Endothelial cell of umbilical vein (primary cell): ENCODE measurements at regions not wholly inside any gene's neighbourhood (a gene's known extent, or its start where the extent isn't known, plus 50 kb on each side); places are given as distances from the start of the nearest gene placed in this dataset.

Source experiments
- BruUV-seq: library from RNA; stranded (reverse); fragments of 400-500 nt; replicated peaks from 2 replicates; lab custom pipeline; 2021; lab: Mats Ljungman, UMichigan
- CTCF ChIA-PET: fragments of 300-600, 350-600 bp; sonication (Branson Sonifier 250); formaldehyde crosslinking; loops from one replicate; lab custom pipeline; 2021; ENCODE audit warnings: antibody characterized with exemption, inconsistent platforms; lab: Charles Lee
- POLR2A ChIA-PET: fragments of 300-600, 350-600 bp; sonication (Branson Sonifier 250); formaldehyde crosslinking; loops from one replicate; lab custom pipeline; 2021; ENCODE audit warnings: antibody characterized with exemption, inconsistent platforms; lab: Charles Lee
- DNase-seq: peaks from one replicate; pipeline ENCODE4 v3.0.0-alpha.2; 2011; ENCODE audit warnings: low read depth, low spot score
- FAIRE-seq: peaks from 2 replicates; lab custom pipeline; 2011; peaks lifted over from hg19 to GRCh38; lab: Jason Lieb, UNC
- H2AFZ ChIP-seq: 2 replicates; pipeline ENCODE4 v1.6.0; 2012; ENCODE audit warnings: low read depth, low read length, control low read depth, inconsistent platforms
- H3K27ac ChIP-seq: 2 replicates; pipeline ENCODE4 v1.5.1; 2011; ENCODE audit warnings: low read depth, mild to moderate bottlenecking, control low read depth, low read length, moderate library complexity; ENCODE audit not compliant: insufficient read depth
- H3K27me3 ChIP-seq, 2 experiments: 2 replicates each; pipeline versions ENCODE4 v1.6.0 to v1.6.1; 2011; ENCODE audit warnings: low read length in 2 of 2, mixed read lengths in 1 of 2; ENCODE audit not compliant: control insufficient read depth in 2 of 2, insufficient read depth in 2 of 2
- H3K36me3 ChIP-seq, 2 experiments: 2 replicates in 1 of 2; 3 replicates in 1 of 2; pipeline ENCODE4 v1.5.1; 2011; ENCODE audit warnings: low read length in 2 of 2, mild to moderate bottlenecking in 1 of 2, moderate library complexity in 1 of 2; ENCODE audit not compliant: control insufficient read depth in 2 of 2, insufficient read depth in 2 of 2; ENCODE audit errors: extremely low read depth in 1 of 2
- H3K4me1 ChIP-seq: 3 replicates; pipeline ENCODE4 v1.5.1; 2011; ENCODE audit warnings: mild to moderate bottlenecking, low read length; ENCODE audit not compliant: control insufficient read depth, insufficient read depth; ENCODE audit errors: extremely low read depth
- H3K4me2 ChIP-seq: 2 replicates; pipeline ENCODE4 v1.6.1; 2011; ENCODE audit warnings: low read length, control low read depth, mixed read lengths; ENCODE audit not compliant: insufficient read depth
- H3K4me3 ChIP-seq, 3 experiments: fragments of 200-600 bp in 1 of 3; sonication (generic), shearing (Covaris generic) in 1 of 3; replicated peaks in 1 of 3; 2 replicates each; pipeline ENCODE4 v1.5.1; 2011 to 2016; ENCODE audit warnings: control low read depth in 3 of 3, low read length in 3 of 3, mild to moderate bottlenecking in 2 of 3, inconsistent platforms in 1 of 3, low read depth in 1 of 3, moderate library complexity in 1 of 3; ENCODE audit not compliant: insufficient read depth in 1 of 3
- H3K79me2 ChIP-seq: 2 replicates; pipeline ENCODE4 v1.6.0; 2012; ENCODE audit warnings: low read length, inconsistent platforms; ENCODE audit not compliant: control insufficient read depth, insufficient read depth
- H3K9ac ChIP-seq: replicated peaks from 2 replicates; pipeline ENCODE3; 2011; ENCODE audit warnings: low read length, control low read depth; ENCODE audit not compliant: insufficient read depth; ENCODE audit errors: extremely low read depth
- H3K9me1 ChIP-seq: replicated peaks from 3 replicates; pipeline ENCODE4 v1.6.0; 2011; ENCODE audit warnings: mild to moderate bottlenecking, low read length; ENCODE audit not compliant: control insufficient read depth, insufficient read depth; ENCODE audit errors: extremely low read depth
- H3K9me3 ChIP-seq: replicated peaks from 2 replicates; pipeline ENCODE4 v1.5.1; 2012; ENCODE audit warnings: low read length, inconsistent platforms; ENCODE audit not compliant: control insufficient read depth, insufficient read depth
- H4K20me1 ChIP-seq: replicated peaks from 2 replicates; pipeline ENCODE3; 2011; ENCODE audit warnings: mild to moderate bottlenecking, low read length; ENCODE audit not compliant: control insufficient read depth, insufficient read depth; ENCODE audit errors: extremely low read depth
- CTCF ChIP-seq, 2 donors: IDR thresholded peaks; 1 replicate in 1 of 2; 2 replicates in 1 of 2; pipeline ENCODE4 v1.5.1; 2011; ENCODE audit warnings: low read length in 2 of 2, mild to moderate bottlenecking in 2 of 2, moderate library complexity in 2 of 2, control low read depth in 1 of 2, inconsistent platforms in 1 of 2, low read depth in 1 of 2; ENCODE audit not compliant: insufficient read depth in 1 of 2; ENCODE audit errors: extremely low read depth in 1 of 2
- EZH2 ChIP-seq: IDR thresholded peaks from 2 replicates; pipeline ENCODE4 v1.6.1; 2012; ENCODE audit warnings: borderline replicate concordance, low read depth, mild to moderate bottlenecking, moderate library complexity, low read length, inconsistent platforms; ENCODE audit not compliant: severe bottlenecking
- FOS ChIP-seq: IDR thresholded peaks from 2 replicates; pipeline ENCODE4 v1.6.1; 2011; ENCODE audit warnings: mild to moderate bottlenecking, low read length, moderate library complexity, borderline replicate concordance; ENCODE audit not compliant: insufficient read depth
- GATA2 ChIP-seq: IDR thresholded peaks from 2 replicates; pipeline ENCODE4 v1.7.0; 2011; ENCODE audit warnings: low read depth, mild to moderate bottlenecking, moderate library complexity, mixed read lengths, low read length; ENCODE audit not compliant: insufficient read length, insufficient read depth
- JUN ChIP-seq: IDR thresholded peaks from 2 replicates; pipeline ENCODE4 v1.6.1; 2011; ENCODE audit warnings: borderline replicate concordance, low read depth; ENCODE audit not compliant: insufficient read length, insufficient read depth
- MYC ChIP-seq: IDR thresholded peaks from one replicate; pipeline ENCODE4 v1.6.1; 2011; ENCODE audit warnings: mild to moderate bottlenecking, low read depth, low read length
- POLR2A ChIP-seq: IDR thresholded peaks from 2 replicates; pipeline ENCODE4 v1.6.1; 2012; ENCODE audit warnings: low read depth, mild to moderate bottlenecking, control low read depth, low read length
- POLR2AphosphoS5 ChIP-seq: IDR thresholded peaks from 2 replicates; pipeline ENCODE4 v1.6.1; 2012; ENCODE audit warnings: low read depth, mild to moderate bottlenecking, control low read depth, low read length, moderate library complexity; ENCODE audit not compliant: insufficient read depth
- dilution Hi-C: fragments of 300-500 bp; cut with MboI; formaldehyde crosslinking; loops from one replicate; pipeline ENCODE4 v1.15.0; 2019; ENCODE audit warnings: low sequenced_read_pairs; ENCODE audit not compliant: extremely low pct_ligation_motif_present
- intact Hi-C: fragments of 100-400 bp; cut with micrococcal nuclease; formaldehyde crosslinking; loops from one replicate; pipeline ENCODE4 v1.10.0; 2022
- TF ChIP-seq, protein P1 (sequence below): IDR thresholded peaks from 2 replicates; pipeline ENCODE4 v1.6.1; 2011; ENCODE audit not compliant: insufficient read depth, insufficient read length

DNA sequence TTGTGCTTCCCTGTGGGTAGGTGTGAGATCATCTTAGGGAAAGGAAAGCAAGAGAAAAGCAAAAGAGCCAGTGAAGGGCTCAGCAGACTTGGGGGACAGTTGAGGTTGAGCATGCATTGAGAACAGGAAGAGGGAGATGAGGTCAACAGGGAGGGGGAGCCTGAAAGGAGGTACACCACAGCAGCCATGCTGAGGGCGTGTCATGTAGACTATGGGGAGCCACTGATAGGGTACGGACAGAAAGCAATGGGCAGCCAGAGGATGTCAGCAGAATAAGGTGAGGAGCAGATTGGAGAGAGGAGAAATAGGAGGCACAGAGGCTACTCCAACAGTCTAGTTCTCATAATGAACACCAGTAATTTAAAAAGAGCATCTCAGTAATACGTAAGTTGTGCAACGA, 351.1 kb upstream of the HTR1E start:
- intact Hi-C loops, result no loop called here
- FAIRE-seq, result no peak

More for the DNA sequence above, 351.1 kb upstream of the HTR1E start:
- no peaks in the 10 kb centered on the region for H4K20me1 ChIP-seq
- no TSS peak for BruUV-seq
- no peak overlapping the region for H2AFZ ChIP-seq
- H3K4me1 ChIP-seq, result no peaks in the 10 kb centered on the region
- H3K79me2 ChIP-seq, result no peaks in the 10 kb centered on the region
- dilution Hi-C loops, result no loop called here
- no peak for DNase-seq
- no peaks in the 10 kb centered on the region for H3K27me3 ChIP-seq
- H3K4me3 ChIP-seq, result no peak overlapping the region
- ChIA-PET CTCF (no interaction called here), POLR2A (no interaction called here)
- H3K9ac ChIP-seq, result no peak overlapping the region
- H3K9me3 ChIP-seq, result peaks cover 2% of the 10 kb centered on the region
- H3K4me2 ChIP-seq, result no peak overlapping the region
- H3K27ac ChIP-seq, result no peak overlapping the region
- H3K36me3 ChIP-seq, result no peaks in the 10 kb centered on the region
- no peaks in the 10 kb centered on the region for H3K9me1 ChIP-seq
- no peak for TF ChIP-seq CTCF (IDR thresholded peaks at IDR 0.05; ENCODE audit: extremely low read depth in 1 of 2, insufficient read depth in 1 of 2, low read depth in 1 of 2, low read length in 2 of 2)
- no peak for TF ChIP-seq MYC
- TF ChIP-seq POLR2AphosphoS5, result no peak
- no peak for TF ChIP-seq FOS
- no peak for TF ChIP-seq GATA2
- TF ChIP-seq POLR2A, result no peak
- TF ChIP-seq JUN, result no peak
- TF ChIP-seq, protein P1, sequence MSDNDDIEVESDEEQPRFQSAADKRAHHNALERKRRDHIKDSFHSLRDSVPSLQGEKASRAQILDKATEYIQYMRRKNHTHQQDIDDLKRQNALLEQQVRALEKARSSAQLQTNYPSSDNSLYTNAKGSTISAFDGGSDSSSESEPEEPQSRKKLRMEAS, result no peak
- no peak for TF ChIP-seq EZH2
